HepG2 (cell line): ENCODE measurements at regions not wholly inside any gene's neighbourhood (a gene's known extent, or its start where the extent isn't known, plus 50 kb on each side); places are given as distances from the start of the nearest gene placed in this dataset.

Experiments used
- ARHGAP35 ChIP-seq: sonication (generic); formaldehyde crosslinking; IDR thresholded peaks from 2 replicates; pipeline ENCODE4 v1.9.0; 2022; ENCODE audit warnings: mild to moderate bottlenecking, inconsistent platforms, moderate library complexity, missing genetic modification reagents, borderline replicate concordance
- BATF2 ChIP-seq: sonication (generic); formaldehyde crosslinking; IDR thresholded peaks from 2 replicates; pipeline ENCODE4 v1.8.0; 2022; ENCODE audit warnings: mild to moderate bottlenecking, missing genetic modification reagents, moderate library complexity
- DPF2 ChIP-seq: sonication (generic); formaldehyde crosslinking; IDR thresholded peaks from 2 replicates; pipeline ENCODE4 v1.4.0; 2020; ENCODE audit warnings: mild to moderate bottlenecking, low read depth, missing genetic modification reagents, borderline replicate concordance
- HIVEP1 ChIP-seq: sonication (generic); formaldehyde crosslinking; IDR thresholded peaks from 2 replicates; pipeline ENCODE4 v1.4.0; 2020; ENCODE audit warnings: mild to moderate bottlenecking, missing genetic modification reagents
- HMG20A ChIP-seq: IDR thresholded peaks from 2 replicates; pipeline ENCODE4 v1.6.1; 2016; ENCODE audit warnings: borderline replicate concordance
- HOXD1 ChIP-seq: sonication (generic); formaldehyde crosslinking; IDR thresholded peaks from 2 replicates; pipeline ENCODE4 v1.5.0; 2020; ENCODE audit warnings: missing genetic modification reagents
- KDM5A ChIP-seq: fragments of 200-600 bp; sonication (generic); IDR thresholded peaks from 2 replicates; pipeline ENCODE4 v1.7.0; 2018; ENCODE audit warnings: antibody characterized with exemption, mild to moderate bottlenecking, low read length, borderline replicate concordance
- MAFK ChIP-seq, 2 experiments: IDR thresholded peaks in 1 of 2; conservative IDR thresholded peaks in 1 of 2; 2 replicates each; pipeline ENCODE4 v1.6.1; 2011; ENCODE audit warnings: improper control_type of control experiment in 2 of 2, low read length in 2 of 2
- NFAT5 ChIP-seq: sonication (generic); formaldehyde crosslinking; IDR thresholded peaks from 2 replicates; pipeline ENCODE4 v1.4.0; 2020; ENCODE audit warnings: missing genetic modification reagents
- NRL ChIP-seq: sonication (generic); formaldehyde crosslinking; IDR thresholded peaks from 2 replicates; pipeline ENCODE4 v1.5.0; 2020; ENCODE audit warnings: missing genetic modification reagents, mild to moderate bottlenecking, moderate library complexity, borderline replicate concordance
- PRDM15 ChIP-seq: sonication (generic); formaldehyde crosslinking; IDR thresholded peaks from 2 replicates; pipeline ENCODE4 v1.4.0; 2020; ENCODE audit warnings: missing genetic modification reagents
- SMAD1 ChIP-seq: sonication (generic); formaldehyde crosslinking; IDR thresholded peaks from 2 replicates; pipeline ENCODE4 v1.4.0; 2020; ENCODE audit warnings: missing genetic modification reagents, low read depth, mild to moderate bottlenecking, borderline replicate concordance
- ZBTB46 ChIP-seq: sonication (generic); formaldehyde crosslinking; IDR thresholded peaks from 2 replicates; pipeline ENCODE4 v1.4.0; 2020; ENCODE audit warnings: mild to moderate bottlenecking, missing genetic modification reagents, borderline replicate concordance
- ZBTB7A ChIP-seq: sonication (generic); formaldehyde crosslinking; IDR thresholded peaks from 2 replicates; pipeline ENCODE4 v1.8.0; 2022; ENCODE audit warnings: mild to moderate bottlenecking, missing genetic modification reagents
- ZNF431 ChIP-seq: sonication (generic); formaldehyde crosslinking; IDR thresholded peaks from 2 replicates; pipeline ENCODE4 v1.9.0; 2022; ENCODE audit warnings: missing genetic modification reagents, low read depth, mild to moderate bottlenecking, borderline replicate concordance
- ZNF589 ChIP-seq: sonication (generic); formaldehyde crosslinking; conservative IDR thresholded peaks from 2 replicates; pipeline ENCODE4 v1.8.0; 2022; ENCODE audit warnings: mild to moderate bottlenecking, moderate library complexity, missing genetic modification reagents
- ZNF766 ChIP-seq: sonication (generic); formaldehyde crosslinking; IDR thresholded peaks from 2 replicates; pipeline ENCODE4 v1.5.0; 2020; ENCODE audit warnings: missing genetic modification reagents, borderline replicate concordance
- ZNF773 ChIP-seq: sonication (generic); formaldehyde crosslinking; IDR thresholded peaks from 2 replicates; pipeline ENCODE4 v1.4.0; 2020; ENCODE audit warnings: missing genetic modification reagents, borderline replicate concordance

GRCh38 chr2:8612734-8613179 lies 69.1 kb upstream of the ID2 start (continued):
- TF ChIP-seq BATF2 (CRISPR knock-in tag) = no peak
- peak; percentile 28; the same call in 1 of the 2 replicates for TF ChIP-seq HOXD1
- TF ChIP-seq DPF2 (CRISPR knock-in tag) = no peak
- TF ChIP-seq SMAD1 = 0 out of 2 replicates have a peak, but pooled peaks have one; percentile 7
- TF ChIP-seq ZNF773 = no peak
- no peak for TF ChIP-seq ZBTB46 (CRISPR knock-in tag)
- TF ChIP-seq ZNF589 (CRISPR knock-in tag) = 0 out of 2 replicates have a peak, but pooled peaks have one; percentile 11
- 0 out of 2 replicates have a peak, but pooled peaks have one; percentile 59 for TF ChIP-seq NRL (CRISPR knock-in tag)
- no peak for TF ChIP-seq ZBTB7A (CRISPR knock-in tag)
- no peak for TF ChIP-seq ZNF766 (CRISPR knock-in tag)
- TF ChIP-seq ZNF431 = no peak
- TF ChIP-seq ARHGAP35 = no peak
- TF ChIP-seq KDM5A = no peak
- peak; percentile 84; the same call in 1 of the 2 replicates for TF ChIP-seq HMG20A (CRISPR knock-in tag)
- TF ChIP-seq NFAT5 (CRISPR knock-in tag) = no peak
- TF ChIP-seq PRDM15 (CRISPR knock-in tag) = no peak
- no peak for TF ChIP-seq HIVEP1
- peak in 1 of 2 experiments; percentile 31; a peak in 1 of 4 replicates for TF ChIP-seq MAFK (conservative IDR thresholded peaks at IDR 0.05 in 1 of 2, IDR thresholded peaks at IDR 0.05 in 1 of 2; ENCODE audit: low read length in 2 of 2)
